ENCODE measurements at regions not wholly inside any gene's neighbourhood (a gene's known extent, or its start where the extent isn't known, plus 50 kb on each side); places are given as distances from the start of the nearest gene placed in this dataset.

GRCh38 chr12:127328867-127329266 is 938.1 kb upstream of the TMEM132C start (continued):
- TF ChIP-seq NFATC4 (CRISPR knock-in tag; IDR thresholded peaks at IDR 0.05) (no peak), FOXK1 (CRISPR knock-in tag; IDR thresholded peaks at IDR 0.05) (no peak), SP1 (CRISPR knock-in tag; conservative IDR thresholded peaks at IDR 0.05) (no peak), CDX4 (CRISPR knock-in tag; IDR thresholded peaks at IDR 0.05; ENCODE audit: borderline replicate concordance) (no peak), SMAD4 (CRISPR knock-in tag; IDR thresholded peaks at IDR 0.05) (no peak), NFE2L1 (CRISPR knock-in tag; IDR thresholded peaks at IDR 0.05) (no peak)
- TF ChIP-seq, protein P1, sequence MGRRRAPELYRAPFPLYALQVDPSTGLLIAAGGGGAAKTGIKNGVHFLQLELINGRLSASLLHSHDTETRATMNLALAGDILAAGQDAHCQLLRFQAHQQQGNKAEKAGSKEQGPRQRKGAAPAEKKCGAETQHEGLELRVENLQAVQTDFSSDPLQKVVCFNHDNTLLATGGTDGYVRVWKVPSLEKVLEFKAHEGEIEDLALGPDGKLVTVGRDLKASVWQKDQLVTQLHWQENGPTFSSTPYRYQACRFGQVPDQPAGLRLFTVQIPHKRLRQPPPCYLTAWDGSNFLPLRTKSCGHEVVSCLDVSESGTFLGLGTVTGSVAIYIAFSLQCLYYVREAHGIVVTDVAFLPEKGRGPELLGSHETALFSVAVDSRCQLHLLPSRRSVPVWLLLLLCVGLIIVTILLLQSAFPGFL (CRISPR knock-in tag; IDR thresholded peaks at IDR 0.05; ENCODE audit: borderline replicate concordance): no peak

GRCh38 chr12:127334365-127334764 is 932.6 kb upstream of the TMEM132C start:
- ChIA-PET POLR2A (no interaction called here), CTCF (no interaction called here)
- peaks cover 3% of the 10 kb centered on the region for H3K27me3 Mint-ChIP-seq (ENCODE audit: low read depth)
- no peak overlapping the region for H3K27ac Mint-ChIP-seq
- no peaks in the 10 kb centered on the region for H3K4me1 Mint-ChIP-seq
- TF ChIP-seq, protein P2, sequence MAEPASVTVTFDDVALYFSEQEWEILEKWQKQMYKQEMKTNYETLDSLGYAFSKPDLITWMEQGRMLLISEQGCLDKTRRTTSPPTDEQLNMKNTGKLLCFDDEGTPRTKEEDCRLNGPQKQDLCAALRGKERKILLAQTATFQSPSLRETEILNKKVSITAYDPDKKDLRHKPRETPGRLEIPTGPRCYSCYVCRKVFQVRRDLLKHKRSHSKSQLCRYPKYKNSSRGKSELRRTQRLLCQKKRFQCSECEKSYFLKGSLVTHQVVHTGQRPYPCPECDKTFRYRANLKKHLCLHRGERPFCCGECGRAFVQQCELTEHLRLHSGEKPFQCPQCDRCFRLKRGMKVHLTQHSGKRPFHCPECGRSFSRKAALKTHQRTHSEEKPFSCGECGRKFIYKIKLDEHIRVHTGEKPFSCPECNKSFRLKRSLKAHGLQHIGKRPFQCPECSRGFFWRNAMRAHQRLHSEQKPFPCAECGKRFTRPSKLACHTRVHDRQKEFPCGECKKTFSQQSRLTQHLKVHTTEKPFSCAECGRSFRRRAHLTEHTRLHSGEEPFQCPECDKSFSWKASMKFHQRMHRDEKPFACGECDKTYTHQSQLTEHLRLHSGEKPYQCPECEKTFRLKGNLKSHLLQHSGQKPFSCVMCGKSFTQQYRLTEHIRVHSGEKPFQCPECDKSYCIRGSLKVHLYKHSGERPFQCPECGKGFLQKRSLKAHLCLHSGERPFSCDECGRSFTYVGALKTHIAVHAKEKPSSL (CRISPR knock-in tag; conservative IDR thresholded peaks at IDR 0.05): no peak
- TF ChIP-seq IRF1 (CRISPR knock-in tag; IDR thresholded peaks at IDR 0.05) (no peak), SP1 (CRISPR knock-in tag; conservative IDR thresholded peaks at IDR 0.05) (no peak), GABPB1 (CRISPR knock-in tag; IDR thresholded peaks at IDR 0.05) (no peak), IRF2 (CRISPR knock-in tag; IDR thresholded peaks at IDR 0.05; ENCODE audit: borderline replicate concordance, low read depth) (no peak), RORB (CRISPR knock-in tag; IDR thresholded peaks at IDR 0.05) (no peak), NR2C2 (CRISPR knock-in tag; IDR thresholded peaks at IDR 0.05) (no peak), CDX4 (CRISPR knock-in tag; IDR thresholded peaks at IDR 0.05; ENCODE audit: borderline replicate concordance) (no peak), NFATC4 (CRISPR knock-in tag; IDR thresholded peaks at IDR 0.05) (no peak), ZNF671 (CRISPR knock-in tag; IDR thresholded peaks at IDR 0.05) (no peak), USF1 (CRISPR knock-in tag; IDR thresholded peaks at IDR 0.05) (no peak), MXD4 (CRISPR knock-in tag; IDR thresholded peaks at IDR 0.05; ENCODE audit: borderline replicate concordance) (no peak), NFE2L1 (CRISPR knock-in tag; IDR thresholded peaks at IDR 0.05) (no peak), ZNF263 (CRISPR knock-in tag; IDR thresholded peaks at IDR 0.05; ENCODE audit: low read depth) (no peak)
- TF ChIP-seq, protein P3, sequence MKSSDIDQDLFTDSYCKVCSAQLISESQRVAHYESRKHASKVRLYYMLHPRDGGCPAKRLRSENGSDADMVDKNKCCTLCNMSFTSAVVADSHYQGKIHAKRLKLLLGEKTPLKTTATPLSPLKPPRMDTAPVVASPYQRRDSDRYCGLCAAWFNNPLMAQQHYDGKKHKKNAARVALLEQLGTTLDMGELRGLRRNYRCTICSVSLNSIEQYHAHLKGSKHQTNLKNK (CRISPR knock-in tag; IDR thresholded peaks at IDR 0.05): no peak
- TF ChIP-seq, protein P4, sequence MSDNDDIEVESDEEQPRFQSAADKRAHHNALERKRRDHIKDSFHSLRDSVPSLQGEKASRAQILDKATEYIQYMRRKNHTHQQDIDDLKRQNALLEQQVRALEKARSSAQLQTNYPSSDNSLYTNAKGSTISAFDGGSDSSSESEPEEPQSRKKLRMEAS (CRISPR knock-in tag; IDR thresholded peaks at IDR 0.05): no peak
- TF ChIP-seq, protein P1 (CRISPR knock-in tag; IDR thresholded peaks at IDR 0.05; ENCODE audit: borderline replicate concordance): no peak
- TF ChIP-seq, protein P5, sequence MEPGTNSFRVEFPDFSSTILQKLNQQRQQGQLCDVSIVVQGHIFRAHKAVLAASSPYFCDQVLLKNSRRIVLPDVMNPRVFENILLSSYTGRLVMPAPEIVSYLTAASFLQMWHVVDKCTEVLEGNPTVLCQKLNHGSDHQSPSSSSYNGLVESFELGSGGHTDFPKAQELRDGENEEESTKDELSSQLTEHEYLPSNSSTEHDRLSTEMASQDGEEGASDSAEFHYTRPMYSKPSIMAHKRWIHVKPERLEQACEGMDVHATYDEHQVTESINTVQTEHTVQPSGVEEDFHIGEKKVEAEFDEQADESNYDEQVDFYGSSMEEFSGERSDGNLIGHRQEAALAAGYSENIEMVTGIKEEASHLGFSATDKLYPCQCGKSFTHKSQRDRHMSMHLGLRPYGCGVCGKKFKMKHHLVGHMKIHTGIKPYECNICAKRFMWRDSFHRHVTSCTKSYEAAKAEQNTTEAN (CRISPR knock-in tag; IDR thresholded peaks at IDR 0.05): no peak
- ATAC-seq: no peak
- no peak overlapping the region for H3K4me3 Mint-ChIP-seq
- no peak for DNase-seq (ENCODE audit: low spot score)
- H3K36me3 Mint-ChIP-seq: peaks cover 77% of the 10 kb centered on the region
- H3K9me3 Mint-ChIP-seq: peaks cover 93% of the 10 kb centered on the region
